C1 segment of cervical spinal cord (tissue), 14 donors: ENCODE measurements at regions not wholly inside any gene's neighbourhood (a gene's known extent, or its start where the extent isn't known, plus 50 kb on each side); places are given as distances from the start of the nearest gene placed in this dataset.

ENCODE experiments used
- DNase-seq, 14 donors: peaks; one replicate each; lab custom pipeline; 2025; lab: John Stamatoyannopoulos, UW

GRCh38 chr7:42314696-42315095 is 77.7 kb upstream of the GLI3 start:
- no peak for DNase-seq

- no peak for DNase-seq
Observed at GRCh38 chr7:42311195-42311594, 74.2 kb upstream of the GLI3 start.

GRCh38 chr7:42292991-42293521 is 56.0 kb upstream of the GLI3 start:
- DNase-seq: no peak

- DNase-seq: no peak
Observed at GRCh38 chr7:42289473-42289872, 52.5 kb upstream of the GLI3 start.
